Mesothelial cell of epicardium (in vitro differentiated cells): ENCODE measurements at regions not wholly inside any gene's neighbourhood (a gene's known extent, or its start where the extent isn't known, plus 50 kb on each side); places are given as distances from the start of the nearest gene placed in this dataset.

Experiments
- DNase-seq, 2 experiments: peaks; one replicate each; pipeline ENCODE4 v3.0.0; 2021; ENCODE audit warnings: low spot score in 2 of 2; ENCODE audit not compliant: unreplicated experiment in 2 of 2
- H3K27ac Mint-ChIP-seq: 2 replicates; pipeline ENCODE4 v1.8.0; 2021; ENCODE audit warnings: mixed read lengths
- H3K27me3 Mint-ChIP-seq: 2 replicates; pipeline ENCODE4 v1.8.0; 2021; ENCODE audit warnings: low read depth, mixed read lengths
- H3K36me3 Mint-ChIP-seq: 2 replicates; pipeline ENCODE4 v1.8.0; 2021; ENCODE audit warnings: mixed read lengths
- H3K4me1 Mint-ChIP-seq: 2 replicates; pipeline ENCODE4 v1.8.0; 2021; ENCODE audit warnings: mixed read lengths
- H3K4me3 Mint-ChIP-seq: 2 replicates; pipeline ENCODE4 v1.8.0; 2021; ENCODE audit warnings: mild to moderate bottlenecking, moderate library complexity, mixed read lengths
- H3K9me3 Mint-ChIP-seq: 2 replicates; pipeline ENCODE4 v1.8.0; 2021; ENCODE audit warnings: mixed read lengths
- TF ChIP-seq, protein P1 (sequence below): fragments of 200-600 bp; sonication (generic); IDR thresholded peaks from one replicate; pipeline ENCODE4 v1.5.0; 2021; ENCODE audit warnings: antibody characterized with exemption; ENCODE audit not compliant: unreplicated experiment

DNA sequence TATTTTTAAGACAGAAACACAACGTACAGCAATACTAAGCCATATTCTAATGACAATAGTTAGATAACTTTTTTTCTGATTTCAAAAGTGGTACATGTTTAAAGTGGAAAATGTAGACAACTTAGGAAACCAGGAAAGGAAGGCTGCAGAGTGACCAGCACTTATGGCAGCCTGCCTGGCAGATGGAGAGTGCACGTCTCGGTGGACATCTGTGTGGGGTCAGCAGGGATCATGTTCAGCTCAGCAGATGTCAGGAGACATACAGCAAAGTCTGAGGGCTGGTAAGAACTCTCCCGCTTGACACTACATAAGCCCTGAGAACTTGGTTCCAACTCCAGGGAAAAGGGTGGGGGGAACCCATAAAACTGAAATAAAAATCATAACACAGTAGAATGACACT lies 128.6 kb upstream of the ADPGK start:
- peaks cover 3% of the 10 kb centered on the region for H3K9me3 Mint-ChIP-seq
- peaks cover 31% of the 10 kb centered on the region for H3K4me1 Mint-ChIP-seq
- H3K27ac Mint-ChIP-seq, result no peak overlapping the region

DNA sequence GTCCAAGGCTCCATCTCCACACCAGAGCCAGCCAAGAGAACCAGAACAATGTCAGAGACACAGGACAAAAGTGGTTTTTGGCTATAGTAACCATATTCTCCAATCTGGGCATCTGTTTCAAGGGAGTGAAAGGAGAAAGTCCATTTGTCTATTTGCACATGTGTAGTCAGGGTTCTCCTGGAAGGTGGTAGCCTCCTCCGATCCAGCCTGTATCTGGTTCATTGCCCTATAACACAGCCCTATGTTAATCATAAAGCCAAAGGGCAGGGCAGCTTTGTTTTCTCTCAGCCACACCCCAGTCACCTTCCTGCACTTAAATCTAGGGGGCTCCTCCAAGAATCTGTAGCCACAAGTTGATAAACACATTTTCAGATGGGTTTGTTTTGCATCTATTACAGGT lies 128.1 kb upstream of the ADPGK start:
- no peak for DNase-seq
- Mint-ChIP-seq H3K27me3 (peaks cover 8% of the 10 kb centered on the region), H3K27ac (no peak overlapping the region), H3K4me3 (no peak overlapping the region), H3K9me3 (peaks cover 3% of the 10 kb centered on the region), H3K36me3 (no peaks in the 10 kb centered on the region), H3K4me1 (peaks cover 27% of the 10 kb centered on the region)
- TF ChIP-seq, protein P1, sequence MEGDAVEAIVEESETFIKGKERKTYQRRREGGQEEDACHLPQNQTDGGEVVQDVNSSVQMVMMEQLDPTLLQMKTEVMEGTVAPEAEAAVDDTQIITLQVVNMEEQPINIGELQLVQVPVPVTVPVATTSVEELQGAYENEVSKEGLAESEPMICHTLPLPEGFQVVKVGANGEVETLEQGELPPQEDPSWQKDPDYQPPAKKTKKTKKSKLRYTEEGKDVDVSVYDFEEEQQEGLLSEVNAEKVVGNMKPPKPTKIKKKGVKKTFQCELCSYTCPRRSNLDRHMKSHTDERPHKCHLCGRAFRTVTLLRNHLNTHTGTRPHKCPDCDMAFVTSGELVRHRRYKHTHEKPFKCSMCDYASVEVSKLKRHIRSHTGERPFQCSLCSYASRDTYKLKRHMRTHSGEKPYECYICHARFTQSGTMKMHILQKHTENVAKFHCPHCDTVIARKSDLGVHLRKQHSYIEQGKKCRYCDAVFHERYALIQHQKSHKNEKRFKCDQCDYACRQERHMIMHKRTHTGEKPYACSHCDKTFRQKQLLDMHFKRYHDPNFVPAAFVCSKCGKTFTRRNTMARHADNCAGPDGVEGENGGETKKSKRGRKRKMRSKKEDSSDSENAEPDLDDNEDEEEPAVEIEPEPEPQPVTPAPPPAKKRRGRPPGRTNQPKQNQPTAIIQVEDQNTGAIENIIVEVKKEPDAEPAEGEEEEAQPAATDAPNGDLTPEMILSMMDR, result no peak

More for the DNA sequence above, 128.6 kb upstream of the ADPGK start:
- no peak for DNase-seq
- no peak overlapping the region for H3K4me3 Mint-ChIP-seq
- H3K36me3 Mint-ChIP-seq, result no peaks in the 10 kb centered on the region
- TF ChIP-seq, protein P1, result no peak
- peaks cover 8% of the 10 kb centered on the region for H3K27me3 Mint-ChIP-seq

DNA sequence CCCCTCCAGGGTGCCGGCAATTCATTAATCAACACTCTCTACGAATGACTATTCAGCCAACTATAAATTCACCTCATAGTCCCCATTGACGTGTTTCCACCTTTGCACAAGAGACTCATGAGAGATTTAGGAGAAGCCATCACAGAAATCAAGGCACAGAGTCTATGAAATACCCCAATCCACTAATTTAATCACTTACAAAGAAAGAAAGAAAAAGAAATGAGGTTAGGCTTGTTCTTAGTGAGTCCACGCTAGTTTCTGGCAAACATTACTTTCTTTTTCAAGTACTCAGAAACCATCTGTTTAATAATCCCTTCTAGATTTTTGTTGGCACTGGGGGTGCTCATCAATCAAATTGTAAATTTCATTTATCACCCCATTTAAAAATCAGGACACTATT lies 125.2 kb upstream of the ADPGK start:
- peaks cover 3% of the 10 kb centered on the region for H3K9me3 Mint-ChIP-seq

DNA sequence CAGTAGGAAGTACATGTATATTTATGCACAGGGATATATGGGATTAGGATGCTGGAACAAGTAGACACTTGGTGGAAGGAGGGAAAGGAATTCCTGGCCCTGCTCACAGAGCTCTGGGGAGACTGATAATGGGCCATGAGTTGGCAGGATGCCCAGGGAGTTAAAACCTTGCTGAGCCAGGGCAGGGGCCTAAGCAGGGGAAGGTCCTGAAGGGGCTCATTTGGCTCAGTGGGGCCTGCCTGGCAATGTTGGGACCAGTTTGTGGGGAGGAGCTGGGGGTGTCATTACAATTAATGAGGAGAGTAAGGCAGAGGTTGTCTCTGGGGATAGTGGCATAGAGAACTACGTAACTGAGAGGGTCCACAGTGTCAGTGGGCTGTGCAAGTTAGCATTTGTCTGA lies 124.2 kb upstream of the ADPGK start:
- H3K4me3 Mint-ChIP-seq, result no peak overlapping the region
- H3K27me3 Mint-ChIP-seq, result peaks cover 14% of the 10 kb centered on the region
- DNase-seq, result peak; percentile 70 to 83
- H3K9me3 Mint-ChIP-seq, result peaks cover 3% of the 10 kb centered on the region
- peaks cover 28% of the 10 kb centered on the region for H3K4me1 Mint-ChIP-seq
- TF ChIP-seq, protein P1, result no peak
- no peaks in the 10 kb centered on the region for H3K36me3 Mint-ChIP-seq
- H3K27ac Mint-ChIP-seq, result peak overlapping the region; percentile 87

More for the DNA sequence above, 125.2 kb upstream of the ADPGK start:
- TF ChIP-seq, protein P1, result no peak
- Mint-ChIP-seq H3K4me1 (peaks cover 22% of the 10 kb centered on the region), H3K27me3 (peaks cover 8% of the 10 kb centered on the region), H3K27ac (peak overlapping the region; percentile 39), H3K4me3 (no peak overlapping the region), H3K36me3 (no peaks in the 10 kb centered on the region)
- no peak for DNase-seq

- H3K4me3 Mint-ChIP-seq, result no peak overlapping the region
- no peaks in the 10 kb centered on the region for H3K36me3 Mint-ChIP-seq
- H3K27me3 Mint-ChIP-seq, result peaks cover 35% of the 10 kb centered on the region
- H3K9me3 Mint-ChIP-seq, result no peaks in the 10 kb centered on the region
- TF ChIP-seq, protein P1, result no peak
- no peak overlapping the region for H3K27ac Mint-ChIP-seq
- peaks cover 33% of the 10 kb centered on the region for H3K4me1 Mint-ChIP-seq
- no peak for DNase-seq
Observed at GRCh38 chr15:72902919-72903260, 119.3 kb upstream of the ADPGK start.
